Common myeloid progenitor, CD34-positive (primary cell): ENCODE measurements at regions not wholly inside any gene's neighbourhood (a gene's known extent, or its start where the extent isn't known, plus 50 kb on each side); places are given as distances from the start of the nearest gene placed in this dataset.
A peak's percentile ranks its signal among the peaks of the same experiment; 100 is the strongest.
"Not testable (repeated sequence)": the region's sequence is repeated elsewhere in the genome, so short reads cannot be mapped to it uniquely, and the experiment has no call there.

ENCODE experiments used
- CTCF ChIA-PET: fragments of 350-600 bp; sonication (Branson Sonifier 250); formaldehyde crosslinking; loops from one replicate; lab custom pipeline; 2021; ENCODE audit warnings: antibody characterized with exemption; lab: Charles Lee
- POLR2A ChIA-PET: fragments of 350-600 bp; sonication (Branson Sonifier 250); formaldehyde crosslinking; loops from one replicate; lab custom pipeline; 2021; ENCODE audit warnings: antibody characterized with exemption; lab: Charles Lee
- DNase-seq, 3 donors: peaks; one replicate each; pipeline versions ENCODE4 v3.0.0 to v3.0.0-alpha.2; 2013
- H3K27ac ChIP-seq, 2 experiments: 1 replicate in 1 of 2; 2 replicates in 1 of 2; pipeline ENCODE4 v1.7.0; 2013; ENCODE audit warnings: inconsistent platforms in 2 of 2, low read length in 2 of 2, mild to moderate bottlenecking in 2 of 2, low read depth in 1 of 2, moderate library complexity in 1 of 2; ENCODE audit not compliant: severe bottlenecking in 2 of 2, insufficient read depth in 1 of 2, poor library complexity in 1 of 2
- H3K27me3 ChIP-seq, 5 experiments: replicated peaks in 2 of 5; 1 replicate in 3 of 5; 2 replicates in 2 of 5; pipeline versions ENCODE4 v1.6.1 to v1.7.0; 2013; ENCODE audit warnings: low read length in 4 of 5, mild to moderate bottlenecking in 2 of 5, moderate library complexity in 2 of 5, inconsistent platforms in 1 of 5; ENCODE audit not compliant: insufficient read depth in 5 of 5, control insufficient read depth in 4 of 5
- H3K36me3 ChIP-seq, 4 experiments: 1 replicate in 2 of 4; 2 replicates in 2 of 4; pipeline versions ENCODE4 v1.6.1 to v1.7.0; 2013; ENCODE audit warnings: low read length in 3 of 4, control low read depth in 1 of 4, mild to moderate bottlenecking in 1 of 4; ENCODE audit not compliant: control insufficient read depth in 4 of 4, insufficient read depth in 4 of 4
- H3K4me1 ChIP-seq, 4 experiments: 1 replicate in 3 of 4; 2 replicates in 1 of 4; pipeline versions ENCODE4 v1.6.1 to v1.7.1; 2013; ENCODE audit warnings: low read length in 3 of 4, mild to moderate bottlenecking in 3 of 4, control low read depth in 1 of 4, inconsistent platforms in 1 of 4, moderate library complexity in 1 of 4; ENCODE audit not compliant: control insufficient read depth in 4 of 4, insufficient read depth in 4 of 4; ENCODE audit errors: control extremely low read depth in 1 of 4
- H3K4me3 ChIP-seq, 7 experiments: 1 replicate in 4 of 7; 2 replicates in 3 of 7; pipeline versions ENCODE4 v1.5.1 to v1.7.0; 2013; ENCODE audit warnings: mild to moderate bottlenecking in 7 of 7, low read length in 6 of 7, moderate library complexity in 6 of 7, inconsistent platforms in 2 of 7, low read depth in 2 of 7, control low read depth in 1 of 7; ENCODE audit not compliant: insufficient read depth in 4 of 7, control insufficient read depth in 1 of 7; ENCODE audit errors: extremely low read depth in 1 of 7
- H3K9me3 ChIP-seq, 5 experiments: 1 replicate in 4 of 5; 2 replicates in 1 of 5; pipeline versions ENCODE4 v1.6.1 to v1.7.1; 2013; ENCODE audit warnings: low read length in 4 of 5, mild to moderate bottlenecking in 2 of 5, inconsistent platforms in 1 of 5, low read depth in 1 of 5, moderate library complexity in 1 of 5; ENCODE audit not compliant: control insufficient read depth in 4 of 5, insufficient read depth in 2 of 5; ENCODE audit errors: control extremely low read depth in 1 of 5
- WGBS: methylation state at CpG from one replicate; pipeline ENCODE4 v1.1.5; 2013; ENCODE audit not compliant: insufficient coverage; 5-methylcytosine and 5-hydroxymethylcytosine counted together

DNA sequence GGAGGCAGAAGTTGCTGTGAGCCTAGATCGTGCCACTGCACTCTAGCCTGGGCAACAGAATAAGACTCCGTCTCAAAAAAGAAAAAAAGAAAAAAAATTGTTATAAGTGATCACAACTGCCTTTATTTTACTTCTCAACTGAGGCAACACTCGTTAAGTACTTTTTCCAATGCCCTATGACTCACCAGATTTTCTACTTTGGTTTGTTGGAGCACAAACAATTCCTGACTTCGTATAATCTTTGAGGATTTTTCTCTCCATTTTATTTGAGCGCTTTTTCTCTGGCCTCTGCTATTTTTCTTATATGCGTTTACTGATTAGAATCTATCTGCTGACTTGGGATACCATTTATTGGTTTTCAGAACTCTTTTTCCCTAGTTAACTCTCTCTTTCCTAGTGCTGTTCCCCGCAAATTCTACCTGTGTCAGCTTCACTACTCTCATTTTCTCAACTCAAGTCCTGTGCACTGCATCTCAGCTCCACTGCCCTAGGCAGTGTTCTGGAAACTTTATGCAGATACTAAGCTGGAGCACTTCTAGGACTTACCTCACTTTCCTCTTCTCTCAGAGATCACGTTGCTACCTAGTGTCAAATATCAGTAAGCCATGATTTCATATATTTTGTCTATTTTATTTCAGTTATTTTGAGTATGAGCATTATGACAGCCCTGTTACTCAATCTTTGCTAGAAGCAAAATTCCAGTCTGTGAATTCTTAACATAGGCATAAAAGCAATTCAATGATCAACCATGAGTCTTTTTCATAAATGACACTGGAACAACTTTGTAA, 1120.1 kb upstream of the CITED2 start:
- no peaks in the 10 kb centered on the region for H3K36me3 ChIP-seq
- H3K4me1 ChIP-seq = no peaks in the 10 kb centered on the region
- H3K4me3 ChIP-seq = no peak overlapping the region
- no peaks in the 10 kb centered on the region for H3K9me3 ChIP-seq
- 100% methylated on average over 6 of the region's 8 CpGs for WGBS
- POLR2A ChIA-PET = no interaction called here
- no peaks in the 10 kb centered on the region for H3K27me3 ChIP-seq
- DNase-seq = no peak
- CTCF ChIA-PET = no interaction called here
- H3K27ac ChIP-seq = no peak overlapping the region

DNA sequence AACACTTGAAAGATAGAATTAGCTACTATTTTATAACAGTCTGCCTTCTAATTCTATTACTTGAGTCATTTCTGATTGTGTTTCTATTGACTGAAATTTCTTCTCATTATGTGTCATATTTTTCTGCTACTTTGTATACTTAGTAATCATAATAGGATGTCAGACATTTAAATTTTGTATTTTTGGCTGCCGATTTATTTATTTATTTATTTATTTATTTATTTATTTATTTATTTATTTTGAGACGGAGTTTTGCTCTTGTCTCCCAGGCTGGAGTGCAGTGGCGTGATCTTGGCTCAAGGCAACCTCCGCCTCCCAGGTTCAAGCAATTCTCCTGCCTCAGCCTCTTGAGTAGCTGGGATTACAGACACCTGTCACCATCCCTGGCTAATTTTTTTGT, 1119.0 kb upstream of the CITED2 start:
- CTCF ChIA-PET, H3K4me3 ChIP-seq, H3K4me1 ChIP-seq, DNase-seq, POLR2A ChIA-PET, H3K36me3 ChIP-seq, H3K27ac ChIP-seq, H3K9me3 ChIP-seq, H3K27me3 ChIP-seq: not testable (repeated sequence)
- WGBS = 100% methylated on average over 2 of the region's 4 CpGs

DNA sequence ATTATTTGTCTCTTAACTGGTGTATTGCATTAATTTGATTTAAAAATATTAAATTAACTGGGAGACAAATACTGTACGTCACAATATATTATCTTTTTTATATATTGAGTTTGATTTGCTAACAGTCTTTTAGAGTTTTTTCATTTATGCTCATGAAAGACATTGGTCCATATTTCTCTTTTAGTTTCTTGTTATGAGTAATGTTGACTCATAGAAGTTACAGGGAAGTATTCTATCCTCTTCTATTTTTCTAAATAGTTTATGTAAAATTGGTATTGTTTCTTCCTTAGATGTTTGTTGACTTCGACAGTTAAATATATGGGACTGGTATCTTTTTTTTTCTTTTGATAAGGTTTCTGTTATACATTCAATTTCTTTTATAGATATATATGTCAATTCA, 1115.6 kb upstream of the CITED2 start:
- no peaks in the 10 kb centered on the region for H3K27me3 ChIP-seq
- no peak overlapping the region for H3K4me3 ChIP-seq
- no peaks in the 10 kb centered on the region for H3K36me3 ChIP-seq
- no CpG with 5 or more reads among the region's 2 CpGs for WGBS
- H3K9me3 ChIP-seq = peaks cover 0 to 5% (median 3%) of the 10 kb centered on the region in 5 experiments
- ChIA-PET POLR2A (no interaction called here), CTCF (no interaction called here)
- no peak overlapping the region for H3K27ac ChIP-seq
- DNase-seq = no peak
- H3K4me1 ChIP-seq = no peaks in the 10 kb centered on the region

DNA sequence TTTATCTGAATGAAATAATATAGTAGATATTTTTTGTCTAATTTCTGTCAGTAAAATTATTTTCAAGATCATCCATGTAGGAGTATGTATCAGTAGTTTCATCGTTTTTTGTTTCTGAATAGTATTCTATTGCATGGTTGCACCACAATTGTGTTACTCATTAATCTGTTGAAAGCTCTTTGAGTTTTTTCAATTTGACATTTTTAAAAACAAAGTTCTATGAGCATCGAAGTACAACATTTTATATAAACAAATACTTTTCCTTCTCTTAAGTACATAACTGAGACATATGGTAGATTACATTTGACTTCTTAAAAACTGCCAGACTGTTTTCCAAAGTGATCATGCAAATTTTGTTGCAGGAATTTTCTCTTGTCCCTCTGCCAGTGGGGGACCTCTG, 1113.1 kb upstream of the CITED2 start:
- WGBS = no CpG with 5 or more reads among the region's 2 CpGs
- ChIA-PET CTCF (no interaction called here), POLR2A (no interaction called here)
- Histone ChIP-seq H3K4me3 (no peak overlapping the region), H3K27ac (no peak overlapping the region), H3K4me1 (no peaks in the 10 kb centered on the region), H3K9me3 (peaks cover 0 to 5% (median 3%) of the 10 kb centered on the region in 5 experiments), H3K27me3 (no peaks in the 10 kb centered on the region), H3K36me3 (no peaks in the 10 kb centered on the region)
- DNase-seq = no peak

DNA sequence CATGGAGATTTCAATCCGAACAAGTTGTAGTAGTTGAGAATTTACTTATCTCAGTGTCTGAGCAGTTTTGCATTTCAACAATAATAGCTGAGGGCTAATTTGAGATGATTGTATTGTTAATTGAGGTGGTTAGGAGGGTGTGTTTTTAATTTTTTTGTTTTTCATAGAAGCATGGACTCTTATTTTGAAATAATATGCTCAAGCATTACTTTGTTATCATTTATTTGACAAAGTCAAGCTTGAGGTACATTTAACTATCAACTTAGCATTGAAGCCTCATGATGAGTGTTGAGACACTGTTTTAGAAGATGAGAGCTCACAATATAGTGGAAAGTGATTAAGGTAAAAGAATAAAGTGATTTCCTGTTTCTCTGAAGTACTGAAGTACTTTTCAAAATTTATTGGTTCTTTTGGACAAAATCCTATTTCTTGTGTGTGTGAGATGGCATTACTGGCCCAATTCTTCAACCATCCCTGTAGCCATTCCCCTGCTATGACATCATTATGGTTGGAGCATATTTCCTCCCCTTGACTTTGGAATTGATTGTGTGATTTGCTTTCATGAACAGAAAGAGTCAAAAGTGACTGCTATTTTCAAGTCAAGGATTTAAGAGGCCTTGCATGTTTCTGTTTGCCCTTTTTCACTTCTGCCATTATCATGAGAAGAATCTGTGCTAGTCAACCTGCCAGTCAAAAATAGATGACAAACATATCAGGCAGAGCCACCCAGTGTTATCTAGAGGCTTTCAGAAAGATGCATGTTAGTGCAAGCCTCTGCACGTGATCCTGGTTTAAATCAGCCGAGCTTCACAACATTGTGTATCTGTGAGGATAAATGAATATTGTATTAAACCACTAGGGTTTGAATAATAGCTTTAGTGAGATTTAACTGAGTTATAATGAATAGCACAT, 1112.3 kb upstream of the CITED2 start:
- no peak overlapping the region for H3K27ac ChIP-seq
- peaks cover 0 to 5% (median 3%) of the 10 kb centered on the region in 5 experiments for H3K9me3 ChIP-seq
- DNase-seq = no peak
- POLR2A ChIA-PET = no interaction called here
- H3K27me3 ChIP-seq = no peaks in the 10 kb centered on the region
- no peak overlapping the region for H3K4me3 ChIP-seq
- H3K4me1 ChIP-seq = no peaks in the 10 kb centered on the region
- CTCF ChIA-PET = no interaction called here
- H3K36me3 ChIP-seq = no peaks in the 10 kb centered on the region
- WGBS = 80% methylated on average over 1 of the region's 3 CpGs

DNA sequence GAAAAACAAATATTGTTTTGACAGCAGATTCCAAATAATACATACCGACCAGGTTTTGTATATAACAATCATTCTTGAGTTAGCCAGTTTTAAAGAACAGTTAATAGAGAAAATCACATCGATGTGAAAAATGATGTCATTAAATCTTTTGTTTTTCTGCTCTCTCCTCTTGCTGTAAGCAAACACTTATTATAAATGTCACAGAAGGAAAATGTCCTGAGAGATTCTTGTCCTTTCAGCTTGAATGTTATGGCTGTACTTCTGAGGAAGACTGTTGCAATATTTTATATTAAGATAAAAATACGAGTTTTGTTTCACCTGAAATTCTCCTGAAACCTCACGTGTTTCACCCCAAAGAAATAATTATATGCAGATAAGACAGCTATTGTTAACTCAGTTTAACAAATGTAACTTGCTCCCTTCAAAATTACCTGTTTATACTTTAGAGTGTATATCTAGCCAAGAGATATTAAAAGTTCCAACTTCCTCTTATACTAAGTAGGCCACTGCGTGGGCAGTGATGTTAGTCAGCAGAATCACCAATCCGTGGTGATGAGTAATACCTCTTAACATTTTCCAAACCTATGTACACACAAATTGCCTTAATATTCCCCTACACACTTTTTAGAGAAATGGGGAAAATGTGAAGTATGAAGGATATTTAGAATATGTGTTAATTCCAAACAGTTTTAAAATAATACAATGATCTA, 1111.4 kb upstream of the CITED2 start:
- H3K4me3 ChIP-seq = no peak overlapping the region
- peaks cover 0 to 5% (median 3%) of the 10 kb centered on the region in 5 experiments for H3K9me3 ChIP-seq
- POLR2A ChIA-PET = no interaction called here
- H3K36me3 ChIP-seq = no peaks in the 10 kb centered on the region
- WGBS = no CpG with 5 or more reads among the region's 6 CpGs
- peak in 2 of 3 donors; percentile 38 to 51 for DNase-seq
- no peaks in the 10 kb centered on the region for H3K27me3 ChIP-seq
- no peaks in the 10 kb centered on the region for H3K4me1 ChIP-seq
- CTCF ChIA-PET = no interaction called here
- H3K27ac ChIP-seq = no peak overlapping the region
